ENCODE measurements at regions not wholly inside any gene's neighbourhood (a gene's known extent, or its start where the extent isn't known, plus 50 kb on each side); places are given as distances from the start of the nearest gene placed in this dataset.

- Histone ChIP-seq H3K4me1 (ENCODE audit: insufficient read depth, low read length) (no peaks in the 10 kb centered on the region), H3K79me2 (ENCODE audit: low read length) (no peaks in the 10 kb centered on the region), H3K9me2 (replicated peaks; ENCODE audit: low read length) (no peaks in the 10 kb centered on the region), H3K4me2 (ENCODE audit: low read length) (no peak overlapping the region), H2AFZ (ENCODE audit: low read length) (no peak overlapping the region), H3K9ac (ENCODE audit: low read length) (no peak overlapping the region), H4K20me1 (ENCODE audit: low read length) (no peaks in the 10 kb centered on the region), H3K36me3 (ENCODE audit: low read depth, low read length) (no peaks in the 10 kb centered on the region), H3K27me3 (ENCODE audit: low read length) (no peaks in the 10 kb centered on the region), H3K27ac (ENCODE audit: low read length) (no peak overlapping the region), H3K9me3 (ENCODE audit: low read length) (no peaks in the 10 kb centered on the region), H3K4me3 (ENCODE audit: low read length) (no peak overlapping the region), H3F3A (ENCODE audit: low read length, unreplicated experiment) (no peaks in the 10 kb centered on the region)
- ChIA-PET CTCF (no interaction called here), POLR2A (ENCODE audit: unreplicated experiment) (no interaction called here)
- no TSS peak for BruUV-seq (replicated peaks)
- intact Hi-C loops (cut with micrococcal nuclease), result no loop called here
- TF ChIP-seq EZH2phosphoT487 (IDR thresholded peaks at IDR 0.05; ENCODE audit: borderline replicate concordance, low read length) (no peak), CTCF (conservative IDR thresholded peaks at IDR 0.05; ENCODE audit: low read depth, low read length) (no peak)
- DNase-seq (no peak), ATAC-seq (no peak)
Observed at GRCh38 chr9:86868616-86869015, 78.7 kb downstream of the GAS1 start.

- ChIA-PET CTCF (no interaction called here), POLR2A (ENCODE audit: unreplicated experiment) (no interaction called here)
- BruUV-seq (replicated peaks), result no TSS peak
- H3K27ac ChIP-seq (ENCODE audit: low read length), result no peak overlapping the region
- H3K4me3 ChIP-seq (ENCODE audit: low read length), result no peak overlapping the region
- intact Hi-C loops (cut with micrococcal nuclease), result no loop called here
- no peak for ATAC-seq
- no peaks in the 10 kb centered on the region for H4K20me1 ChIP-seq (ENCODE audit: low read length)
- no peaks in the 10 kb centered on the region for H3F3A ChIP-seq (ENCODE audit: low read length, unreplicated experiment)
- no peaks in the 10 kb centered on the region for H3K27me3 ChIP-seq (ENCODE audit: low read length)
- TF ChIP-seq EZH2phosphoT487 (IDR thresholded peaks at IDR 0.05; ENCODE audit: borderline replicate concordance, low read length), result no peak
- no peak for TF ChIP-seq CTCF (conservative IDR thresholded peaks at IDR 0.05; ENCODE audit: low read depth, low read length)
- no peak for TF ChIP-seq EZH2 (IDR thresholded peaks at IDR 0.05; ENCODE audit: low read length, unreplicated experiment)
- no peak for DNase-seq
- no peak overlapping the region for H3K4me2 ChIP-seq (ENCODE audit: low read length)
- H3K9ac ChIP-seq (ENCODE audit: low read length), result no peak overlapping the region
- H3K79me2 ChIP-seq (ENCODE audit: low read length), result no peaks in the 10 kb centered on the region
- H3K36me3 ChIP-seq (ENCODE audit: low read depth, low read length), result no peaks in the 10 kb centered on the region
- H3K9me3 ChIP-seq (ENCODE audit: low read length), result no peaks in the 10 kb centered on the region
- H3K4me1 ChIP-seq (ENCODE audit: insufficient read depth, low read length), result no peaks in the 10 kb centered on the region
- H3K9me2 ChIP-seq (replicated peaks; ENCODE audit: low read length), result no peaks in the 10 kb centered on the region
- H2AFZ ChIP-seq (ENCODE audit: low read length), result no peak overlapping the region
Observed at GRCh38 chr9:86867804-86868313, 79.4 kb downstream of the GAS1 start.

- POLR2A ChIA-PET (ENCODE audit: unreplicated experiment), result no interaction called here
- TF ChIP-seq EZH2phosphoT487 (IDR thresholded peaks at IDR 0.05; ENCODE audit: borderline replicate concordance, low read length), result no peak
- TF ChIP-seq EZH2 (IDR thresholded peaks at IDR 0.05; ENCODE audit: low read length, unreplicated experiment), result no peak
- TF ChIP-seq CTCF (conservative IDR thresholded peaks at IDR 0.05; ENCODE audit: low read depth, low read length), result no peak
- no peak for DNase-seq
- Histone ChIP-seq H3K27ac (ENCODE audit: low read length) (no peak overlapping the region), H2AFZ (ENCODE audit: low read length) (no peak overlapping the region), H3K4me3 (ENCODE audit: low read length) (no peak overlapping the region), H3F3A (ENCODE audit: low read length, unreplicated experiment) (no peaks in the 10 kb centered on the region), H4K20me1 (ENCODE audit: low read length) (no peaks in the 10 kb centered on the region), H3K9me2 (replicated peaks; ENCODE audit: low read length) (no peaks in the 10 kb centered on the region), H3K4me2 (ENCODE audit: low read length) (no peak overlapping the region), H3K36me3 (ENCODE audit: low read depth, low read length) (no peaks in the 10 kb centered on the region), H3K4me1 (ENCODE audit: insufficient read depth, low read length) (no peaks in the 10 kb centered on the region), H3K79me2 (ENCODE audit: low read length) (no peaks in the 10 kb centered on the region), H3K9ac (ENCODE audit: low read length) (no peak overlapping the region), H3K27me3 (ENCODE audit: low read length) (no peaks in the 10 kb centered on the region), H3K9me3 (ENCODE audit: low read length) (no peaks in the 10 kb centered on the region)
- BruUV-seq (replicated peaks), result no TSS peak
- intact Hi-C loops (cut with micrococcal nuclease), result no loop called here
- CTCF ChIA-PET, result no interaction called here
- no peak for ATAC-seq
Observed at GRCh38 chr9:86865952-86866351, 81.4 kb downstream of the GAS1 start.

Data from PC-3 (cell line).